Activated gamma-delta T cell (primary cell): ENCODE measurements at regions not wholly inside any gene's neighbourhood (a gene's known extent, or its start where the extent isn't known, plus 50 kb on each side); places are given as distances from the start of the nearest gene placed in this dataset.
"Not testable (repeated sequence)": the region's sequence is repeated elsewhere in the genome, so short reads cannot be mapped to it uniquely, and the experiment has no call there.

Experiments used
- DNase-seq: peaks from one replicate; lab custom pipeline; 2025; lab: John Stamatoyannopoulos, UW

DNA sequence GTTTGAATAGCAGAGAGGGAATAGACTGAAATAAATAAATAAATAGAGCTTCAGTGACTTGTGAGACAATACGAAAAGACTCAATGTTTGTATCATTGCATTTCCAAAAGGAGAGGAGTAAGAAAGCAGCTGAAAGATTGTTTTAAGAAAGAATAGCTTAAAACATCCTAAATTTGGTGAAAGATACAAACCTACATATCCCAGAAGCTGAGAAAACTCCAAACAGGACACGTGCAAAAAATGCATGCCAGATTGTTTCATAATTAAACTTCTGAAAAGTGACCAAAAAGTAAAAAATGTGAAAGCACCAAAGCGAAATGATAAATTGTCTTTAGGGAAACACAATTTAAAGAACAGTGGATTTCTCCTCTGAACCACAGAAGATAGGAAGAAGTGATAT lies 711.0 kb downstream of the AACS start:
- DNase-seq, result no peak

DNA sequence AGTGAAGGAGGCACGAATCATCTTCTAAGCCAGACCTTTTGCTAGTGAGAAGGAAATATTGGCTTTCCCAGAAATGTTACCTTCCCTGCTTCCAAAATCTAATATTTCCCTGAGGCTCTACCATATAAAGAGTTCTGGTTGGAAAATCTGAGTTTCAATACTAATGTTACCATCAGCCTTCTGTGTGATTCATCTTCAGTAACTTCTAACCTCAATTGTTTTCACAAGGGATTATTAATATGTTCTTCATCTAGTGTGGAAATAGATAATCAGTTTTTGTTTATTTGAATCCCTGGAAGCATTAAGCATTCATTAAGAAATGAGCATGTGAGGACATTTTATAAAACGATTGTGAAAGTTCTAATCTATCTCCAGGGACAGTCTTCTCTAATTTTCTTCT lies 720.9 kb downstream of the AACS start:
- no peak for DNase-seq

DNA sequence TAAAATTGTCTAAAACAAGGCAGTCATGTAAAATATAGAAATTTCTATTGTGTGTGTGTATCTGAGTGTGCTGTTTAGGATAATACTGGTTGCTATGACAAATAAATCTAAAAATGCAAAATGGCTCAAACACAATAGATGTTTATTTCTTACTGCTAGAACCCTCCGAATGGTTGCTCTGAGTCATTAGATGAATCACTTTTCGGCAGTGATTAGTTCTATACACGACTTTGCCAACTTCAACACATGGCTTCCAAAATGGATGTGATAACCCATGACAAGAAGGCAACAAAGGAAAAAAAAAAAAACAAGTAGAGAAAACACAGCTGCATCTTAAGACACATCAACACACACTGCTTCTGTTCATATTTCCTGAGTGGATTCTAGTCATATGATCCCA lies 729.2 kb downstream of the AACS start:
- DNase-seq, result no peak

DNA sequence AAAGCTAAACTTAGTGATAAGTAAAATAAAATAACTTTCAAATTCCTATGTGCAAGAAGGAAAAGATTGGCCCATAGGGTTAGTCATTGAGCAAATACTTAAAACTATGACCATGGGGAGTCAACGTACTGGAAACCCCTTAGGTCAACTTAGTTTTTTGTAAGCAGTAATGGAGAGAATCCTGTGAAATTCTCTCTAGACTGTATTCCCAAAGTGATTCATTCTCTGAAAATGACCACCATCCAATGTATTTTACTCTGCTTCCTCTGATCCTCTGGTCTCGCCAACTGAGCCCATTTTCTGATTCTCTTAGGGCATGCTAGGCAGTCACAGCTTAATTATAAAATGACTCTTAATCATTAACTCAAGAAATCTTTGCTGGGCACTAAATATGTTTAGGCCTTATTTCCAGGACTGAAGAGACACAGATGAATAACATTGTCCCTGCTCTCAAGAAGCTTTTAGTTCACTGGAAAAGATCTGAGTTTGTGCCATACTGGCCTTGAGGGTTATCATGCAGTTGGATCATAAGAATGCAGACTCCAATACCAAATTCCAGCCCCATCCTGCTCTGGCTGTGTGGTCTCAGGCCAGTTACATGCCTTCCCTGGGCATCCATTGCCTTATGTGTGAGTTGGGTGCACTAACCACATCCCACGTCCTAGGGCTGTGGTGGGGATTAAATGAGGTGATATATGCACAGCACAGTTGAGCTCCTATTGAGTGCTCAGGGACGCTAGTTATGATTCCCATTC lies 732.4 kb downstream of the AACS start:
- DNase-seq, result no peak

DNA sequence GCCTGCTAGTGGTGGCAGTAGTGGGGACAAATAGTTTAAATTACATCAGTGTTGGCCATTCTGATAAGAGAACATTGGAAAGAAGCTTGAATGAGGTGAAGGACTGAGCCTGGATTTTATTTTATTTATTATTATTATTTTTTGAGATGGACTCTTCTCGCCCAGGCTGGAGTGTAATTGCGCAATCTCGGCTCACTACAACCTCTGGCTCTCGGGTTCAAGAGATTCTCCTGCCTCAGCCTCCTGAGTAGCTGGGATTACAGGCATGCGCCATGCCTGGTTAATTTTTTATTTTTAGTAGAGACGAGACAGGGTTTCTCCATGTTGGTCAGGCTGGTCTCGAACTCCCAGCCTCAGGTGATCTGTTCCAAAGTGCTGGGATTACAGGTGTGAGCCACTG lies 739.4 kb downstream of the AACS start:
- DNase-seq, result no peak

DNA sequence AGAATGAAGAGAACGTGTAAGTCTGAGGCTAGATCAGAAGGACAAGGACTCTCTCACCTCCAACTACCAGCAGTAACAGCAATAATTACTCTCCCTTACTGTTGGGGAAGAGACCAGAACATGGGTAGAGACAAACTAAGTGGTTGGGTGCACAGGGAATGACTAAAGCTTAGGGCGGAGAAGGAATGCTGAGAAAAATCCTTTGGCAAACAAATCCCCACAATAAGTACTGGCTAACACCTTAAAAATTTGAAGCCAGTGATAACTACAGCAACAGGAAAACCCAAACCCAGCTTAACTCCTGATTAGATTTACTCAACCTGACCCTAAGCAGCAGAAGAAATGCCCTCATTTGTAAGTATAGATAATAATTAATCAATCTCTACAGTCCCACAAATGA lies 759.0 kb downstream of the AACS start:
- no peak for DNase-seq

DNA sequence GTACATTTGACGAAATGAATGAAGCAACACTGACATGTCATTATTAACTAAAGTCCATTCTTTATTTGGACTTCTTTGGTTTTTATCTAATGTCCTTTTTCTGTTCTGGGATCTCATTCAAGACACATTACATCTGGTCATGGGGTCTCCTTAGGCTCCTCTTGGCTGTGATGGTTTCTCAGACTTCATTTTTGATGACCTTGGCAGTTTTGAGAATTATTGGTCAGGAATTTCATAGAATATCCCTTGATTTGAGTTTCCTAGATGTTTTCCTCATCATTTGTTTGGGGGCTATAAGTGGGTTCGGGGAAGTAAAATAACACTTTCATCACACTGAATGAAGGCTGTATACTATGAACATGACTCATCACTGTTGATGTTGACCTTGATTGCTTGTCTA lies 770.6 kb downstream of the AACS start:
- DNase-seq, result no peak

DNA sequence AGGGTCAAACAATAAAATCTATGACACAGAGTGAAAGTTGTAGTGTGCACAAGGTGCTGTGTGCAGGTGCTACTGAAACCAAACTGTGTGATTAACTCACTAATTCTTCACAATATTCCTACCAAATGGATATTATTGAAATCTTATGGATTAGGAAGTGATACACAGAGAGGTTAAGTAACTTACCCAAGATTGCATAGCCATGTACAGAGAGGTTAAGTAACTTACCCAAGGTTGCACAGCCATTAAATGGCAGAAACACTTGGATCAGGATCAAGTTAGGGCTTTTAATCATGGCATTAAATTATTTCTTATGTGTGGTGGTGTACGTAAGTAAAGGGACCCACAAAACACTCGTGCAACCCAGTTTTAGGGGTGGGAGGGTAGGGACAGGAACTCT lies 771.4 kb downstream of the AACS start:
- no peak for DNase-seq

DNA sequence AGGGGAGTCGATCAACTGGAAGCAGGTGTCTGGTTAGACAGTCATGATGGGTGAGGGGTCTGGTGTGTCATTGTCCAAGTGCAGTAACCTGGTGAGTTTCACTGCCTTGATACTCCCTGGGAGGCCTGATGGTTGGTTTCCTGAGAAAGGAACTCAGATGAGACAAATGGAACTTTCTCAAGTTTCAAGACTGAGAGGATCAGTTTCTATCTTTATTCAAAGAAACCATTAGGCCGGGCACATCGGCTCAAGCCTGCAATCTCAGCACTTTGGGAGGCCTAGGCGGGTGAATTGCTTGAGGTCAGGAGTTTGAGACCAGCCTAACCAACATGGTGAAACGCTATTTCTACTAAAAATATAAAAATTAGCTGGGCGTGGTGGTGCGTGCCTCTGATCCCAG lies 776.1 kb downstream of the AACS start:
- no peak for DNase-seq

DNA sequence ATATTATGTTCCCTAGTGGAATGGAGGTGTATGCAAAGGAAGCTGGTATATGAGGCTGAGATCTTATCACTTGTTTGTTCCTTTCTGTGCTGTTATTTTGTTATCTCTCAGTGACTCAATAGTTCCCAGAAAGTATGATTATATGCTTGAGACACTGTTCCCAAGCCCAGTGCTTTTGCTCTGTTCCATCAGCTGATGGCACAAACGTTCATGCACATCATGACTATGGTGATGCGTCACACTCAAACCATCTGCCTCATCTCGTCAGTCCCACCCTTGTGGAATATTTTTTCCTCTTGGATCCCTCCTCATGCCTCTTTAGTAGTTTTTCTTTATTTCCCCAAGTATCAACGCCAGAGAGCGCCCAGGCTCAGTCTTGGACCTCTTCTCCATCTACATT lies 786.9 kb downstream of the AACS start:
- no peak for DNase-seq

DNA sequence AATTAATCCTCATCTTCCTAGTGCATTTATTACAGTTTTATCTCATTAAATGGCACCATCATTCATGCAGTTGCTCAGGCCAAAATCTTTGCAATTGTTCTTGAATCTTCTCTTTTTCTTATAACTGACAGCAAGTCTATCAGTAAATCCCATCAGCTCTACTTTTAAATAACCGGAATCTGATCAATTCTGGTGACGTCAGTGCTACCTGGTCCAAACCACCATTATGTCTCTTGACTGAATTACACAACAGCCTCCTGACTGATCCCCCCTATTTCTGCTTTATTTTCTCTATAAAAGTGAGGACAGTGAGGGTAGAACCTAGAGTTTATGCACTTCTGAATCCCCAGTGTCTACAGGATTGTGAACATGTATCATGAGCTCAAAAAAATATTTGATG lies 787.4 kb downstream of the AACS start:
- no peak for DNase-seq

DNA sequence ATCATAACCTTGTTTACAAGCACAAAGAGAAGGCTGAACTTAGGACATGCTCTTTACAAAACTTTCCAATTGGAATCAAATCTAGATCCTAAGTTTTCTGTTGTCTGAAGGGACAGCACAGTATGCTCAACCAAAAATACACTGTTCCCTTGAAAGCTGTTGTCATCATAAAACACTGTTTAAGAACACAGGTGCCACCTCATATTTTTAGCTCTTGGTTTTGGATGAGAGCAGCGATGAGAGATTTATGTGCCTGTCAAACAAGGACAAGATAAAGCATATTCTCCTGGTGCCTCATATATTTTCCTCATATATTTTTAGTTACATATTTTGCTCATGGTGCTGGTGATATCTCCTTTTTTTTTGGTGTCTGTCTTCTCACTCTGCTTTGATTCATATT lies 788.4 kb downstream of the AACS start:
- DNase-seq, result no peak

DNA sequence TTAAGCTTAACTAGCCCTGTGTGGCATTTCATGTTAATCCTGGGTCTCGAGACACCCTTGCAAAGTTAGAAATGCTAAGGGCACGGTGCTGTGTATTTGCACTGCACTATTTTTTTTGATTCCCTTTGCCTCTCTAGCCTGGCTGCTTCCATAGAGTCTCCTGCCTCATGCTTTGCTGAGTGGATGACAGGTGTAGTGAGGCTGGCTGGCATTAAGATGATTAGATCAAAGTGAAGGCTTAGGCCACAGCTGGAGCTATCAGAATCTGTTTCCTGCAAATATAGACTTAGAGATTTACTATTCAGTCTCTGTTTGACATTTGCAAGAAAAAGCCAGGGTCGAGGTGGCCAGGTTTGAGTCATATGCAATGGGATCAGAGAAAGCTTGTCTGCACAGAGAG lies 791.1 kb downstream of the AACS start:
- DNase-seq, result no peak

DNA sequence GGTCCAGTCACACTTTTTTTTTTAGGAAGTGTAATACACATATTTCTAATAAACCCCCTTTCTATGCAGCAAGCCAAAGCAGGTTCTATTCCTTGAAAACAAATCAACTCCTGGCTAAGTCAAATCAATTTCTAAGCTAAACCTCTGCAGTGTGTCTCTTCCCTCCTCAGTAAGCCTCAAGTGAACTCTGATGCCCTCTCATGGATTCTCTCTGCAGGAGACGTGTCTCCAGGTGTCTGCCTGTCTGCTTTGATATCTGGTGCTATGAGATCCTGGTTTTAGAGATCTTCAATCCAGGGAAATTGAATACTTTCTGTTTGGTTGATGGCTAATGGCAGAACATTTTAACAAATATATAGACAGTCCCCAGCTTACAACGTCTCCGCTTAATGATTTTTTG lies 791.7 kb downstream of the AACS start:
- DNase-seq, result no peak

DNA sequence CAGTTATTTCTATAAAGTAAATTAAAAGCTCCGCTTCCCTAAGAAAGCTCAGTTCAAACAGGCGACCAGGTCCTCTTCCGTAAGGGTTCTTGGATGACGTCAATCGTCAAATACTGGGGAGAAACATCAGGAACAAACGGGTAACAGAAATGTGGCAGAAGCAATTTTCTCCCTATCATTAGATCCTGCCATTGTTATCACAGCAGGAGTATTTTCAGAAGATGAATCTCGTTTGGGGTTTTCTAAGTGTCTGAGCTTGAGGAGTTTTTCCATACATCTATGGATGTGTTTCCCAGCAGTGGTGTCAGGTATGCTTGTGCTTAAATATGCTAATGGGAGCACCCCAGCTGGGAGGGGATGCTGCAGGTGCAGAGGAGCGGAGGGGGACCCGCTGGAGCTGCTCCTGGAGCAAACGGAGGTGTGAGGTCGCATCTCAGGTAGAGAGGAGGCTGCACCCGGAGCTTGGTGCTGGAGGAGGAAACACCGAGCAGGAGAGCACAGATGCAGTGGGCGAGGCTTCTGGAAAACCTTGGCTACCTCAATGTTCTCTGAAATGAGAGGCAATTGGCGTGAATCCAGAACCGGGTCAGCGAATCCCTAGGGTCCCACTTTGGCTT lies 795.5 kb downstream of the AACS start:
- no peak for DNase-seq

DNA sequence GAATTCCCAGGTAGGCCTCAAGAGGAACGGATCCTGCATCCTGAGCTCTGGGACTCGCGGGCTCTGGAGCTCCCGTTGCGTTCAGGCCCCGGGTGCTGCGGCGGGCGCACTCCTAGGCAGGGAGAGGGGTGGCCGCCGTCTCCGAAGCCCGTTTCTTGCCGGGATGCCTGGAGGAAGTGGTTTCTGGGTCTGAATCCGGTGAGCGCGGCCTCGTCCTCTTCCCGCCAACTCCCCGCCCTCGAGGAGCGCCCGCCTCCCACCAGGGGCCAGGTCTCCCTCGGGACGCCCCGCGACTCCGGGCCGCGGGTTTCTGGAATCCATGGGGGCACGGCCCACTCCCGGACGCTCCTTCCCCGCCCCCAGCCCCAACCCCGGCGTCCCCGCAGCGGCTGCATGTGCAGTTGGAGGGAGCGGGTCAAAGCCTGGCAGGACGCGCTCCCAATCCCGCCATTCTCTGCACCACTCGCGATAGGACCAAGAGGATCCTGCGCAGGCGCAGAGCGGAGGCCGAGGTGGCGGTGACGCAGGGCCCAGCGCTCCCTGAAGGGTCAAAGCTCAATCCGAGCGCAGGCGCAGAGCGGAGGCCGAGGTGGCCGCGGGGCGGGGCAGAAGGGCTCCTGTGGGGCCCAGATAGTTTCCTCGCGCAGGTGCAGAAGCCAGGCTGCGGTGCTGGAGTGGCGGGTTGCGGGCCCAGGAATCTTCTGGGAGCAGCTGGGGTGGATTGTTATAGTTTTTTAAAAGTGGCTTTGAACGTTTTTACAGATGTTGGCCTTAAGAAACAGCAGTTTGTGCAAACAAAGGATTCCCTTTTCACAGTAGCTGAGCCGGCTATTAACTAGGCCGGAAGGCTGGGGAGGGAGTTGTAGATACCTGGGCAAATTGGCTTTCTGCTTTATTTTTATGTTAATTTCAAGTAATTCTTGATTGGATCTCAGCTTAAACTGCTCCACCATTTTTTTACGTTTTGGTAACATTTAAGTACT lies 796.4 kb downstream of the AACS start:
- no peak for DNase-seq

DNA sequence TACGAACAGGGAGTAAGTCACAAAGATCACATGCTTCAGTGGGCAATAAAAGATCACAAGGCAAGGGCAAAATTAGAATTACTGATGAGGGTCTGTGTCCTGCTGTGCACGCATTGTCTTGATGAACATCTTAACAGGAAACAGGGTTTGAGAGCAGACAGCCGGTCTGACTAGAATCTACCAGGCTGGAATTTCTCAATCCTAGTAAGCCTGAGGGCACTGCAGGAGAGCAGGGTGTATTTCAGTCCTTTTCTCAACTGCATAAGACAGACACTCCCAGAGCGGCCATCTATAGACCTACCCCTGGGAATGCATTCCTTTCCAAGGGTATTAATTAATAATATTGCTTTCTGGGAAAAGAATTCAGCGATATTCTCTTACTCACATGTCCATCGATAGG lies 800.0 kb downstream of the AACS start:
- not testable (repeated sequence) for DNase-seq

DNA sequence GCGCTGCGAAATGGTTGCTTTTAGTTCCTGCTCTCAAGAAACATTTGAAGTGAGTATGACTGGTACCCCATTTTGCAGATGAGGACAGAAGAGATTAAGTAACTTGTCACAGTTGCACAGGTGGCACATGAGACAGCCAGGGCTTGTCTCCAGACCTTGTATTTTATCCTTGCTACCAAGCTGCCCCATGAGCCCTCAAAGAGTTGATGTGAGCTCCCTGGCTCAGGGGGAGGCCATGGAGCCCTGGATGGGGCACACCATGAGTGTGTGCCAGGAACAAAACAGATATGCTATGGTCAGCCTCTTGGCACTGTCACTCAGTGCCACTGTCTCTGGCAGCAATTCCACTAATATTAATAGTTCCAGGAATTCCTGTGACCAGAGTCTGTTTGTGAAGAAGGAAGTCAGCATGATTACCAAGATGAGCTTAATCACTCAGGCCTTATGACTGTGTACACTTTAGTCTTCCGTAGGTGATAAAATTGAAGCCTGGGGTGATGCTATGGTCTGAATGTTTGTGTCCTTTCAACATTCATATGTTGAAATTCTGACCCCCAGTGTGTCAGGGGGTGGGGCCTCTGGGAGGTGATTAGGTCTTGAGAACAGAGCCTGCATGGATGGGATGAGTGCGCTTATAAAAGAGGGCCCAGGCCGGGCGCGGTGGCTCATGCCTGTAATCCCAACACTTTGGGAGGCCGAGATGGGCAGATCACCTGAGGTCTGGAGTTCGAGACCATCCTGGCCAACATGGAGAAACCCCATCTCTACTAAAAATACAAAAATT lies 806.8 kb downstream of the AACS start:
- no peak for DNase-seq

DNA sequence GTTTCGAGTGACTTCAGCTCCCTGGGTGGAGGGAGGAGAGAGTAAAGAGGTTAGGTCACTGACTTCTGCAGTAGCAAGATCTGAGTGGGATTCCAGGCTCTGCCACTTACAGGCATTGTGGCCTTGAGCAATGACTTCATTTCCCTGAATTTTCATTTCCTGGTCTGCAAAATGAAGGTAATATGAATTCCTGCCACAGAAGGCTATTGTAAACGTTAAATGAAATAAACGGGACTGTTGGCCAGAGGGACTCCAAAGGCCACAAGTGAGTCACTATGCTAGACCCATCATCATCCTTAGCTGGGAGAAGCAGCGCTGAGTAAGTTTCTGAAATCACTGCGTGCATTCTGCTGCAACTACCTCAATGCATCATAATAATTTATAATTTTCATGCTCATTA lies 807.8 kb downstream of the AACS start:
- no peak for DNase-seq

DNA sequence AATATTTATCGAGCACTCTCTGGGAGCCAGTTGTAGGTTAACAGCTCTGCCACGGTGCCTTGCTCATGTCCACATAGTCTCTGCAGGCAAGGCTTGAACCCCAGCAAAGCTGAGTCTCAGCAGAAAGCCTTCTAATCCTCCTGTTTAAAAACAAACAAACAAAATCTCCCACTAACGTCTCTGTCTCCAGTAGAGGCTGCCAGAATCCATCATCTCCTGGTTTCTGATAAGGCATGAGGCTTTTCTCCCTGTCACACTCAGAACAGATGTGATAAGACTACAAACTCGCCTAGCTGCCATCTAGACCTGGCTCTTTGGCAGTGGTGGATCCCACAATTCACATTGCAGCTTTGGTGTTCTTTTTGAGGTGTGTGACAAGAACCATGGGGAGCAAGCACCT lies 813.2 kb downstream of the AACS start:
- DNase-seq, result no peak

DNA sequence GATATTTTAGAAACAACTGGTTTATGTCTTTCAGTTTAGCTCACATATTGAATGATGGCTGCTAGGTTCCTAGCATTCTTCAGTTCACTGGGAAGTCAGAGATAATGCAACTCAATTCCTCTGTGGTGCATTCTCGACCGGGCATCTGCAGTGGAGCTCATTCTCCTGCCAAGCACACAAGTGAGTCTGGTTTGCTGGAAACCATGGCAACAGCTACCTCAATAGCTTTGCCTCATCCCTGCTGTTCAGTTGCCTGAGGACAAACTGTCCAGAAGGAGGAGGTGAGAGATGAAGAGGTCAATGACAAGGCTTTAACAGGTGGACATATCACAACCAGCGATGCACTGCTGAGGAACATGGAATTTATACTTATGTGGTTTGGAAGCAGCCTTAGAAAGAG lies 816.9 kb downstream of the AACS start:
- DNase-seq, result no peak

DNA sequence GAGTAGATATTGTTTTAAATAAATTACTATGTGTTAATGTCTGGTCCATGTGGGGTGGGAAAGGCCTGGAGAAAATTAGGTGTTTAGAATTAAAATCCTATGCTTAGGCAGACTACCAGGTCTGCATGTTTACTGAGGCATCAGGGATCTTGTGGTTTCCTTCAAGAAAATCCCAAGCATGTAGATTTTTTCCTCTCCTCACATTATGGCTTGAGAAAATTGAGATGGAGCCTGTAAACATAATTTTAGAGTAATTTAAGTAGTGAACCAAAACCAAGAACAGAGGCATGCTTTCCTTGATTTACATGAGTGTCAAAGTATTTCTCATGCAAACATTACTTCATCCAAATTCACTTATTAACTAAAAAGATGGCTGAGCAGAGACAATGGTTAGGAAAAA lies 823.7 kb downstream of the AACS start:
- no peak for DNase-seq
